ENCODE measurements at regions not wholly inside any gene's neighbourhood (a gene's known extent, or its start where the extent isn't known, plus 50 kb on each side); places are given as distances from the start of the nearest gene placed in this dataset.

DNA sequence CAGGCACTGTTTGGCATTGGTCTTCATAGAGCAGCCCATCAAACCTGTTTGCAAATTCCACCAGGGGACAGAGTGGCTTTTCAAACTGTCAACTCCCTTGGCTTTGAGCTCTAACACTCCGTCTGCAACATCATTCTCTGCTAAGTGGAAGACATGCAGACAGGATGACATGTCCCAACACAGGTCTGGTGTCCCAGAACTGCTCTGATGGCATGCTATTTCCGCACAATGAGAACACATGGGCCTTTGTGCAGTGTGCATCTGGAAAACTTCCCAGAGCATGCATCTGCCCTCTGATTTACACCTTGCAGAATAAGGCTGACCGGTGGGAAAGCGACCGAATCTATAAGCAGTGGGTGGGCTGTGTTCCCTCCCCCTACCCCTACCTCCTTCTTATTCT lies 212.8 kb upstream of the GYPA start:
- TF ChIP-seq CTCF (IDR thresholded peaks at IDR 0.05; ENCODE audit: control extremely low read depth in 1 of 3, insufficient read depth in 1 of 3, low read depth in 1 of 3, low read length in 3 of 3) (no peak), GABPA (IDR thresholded peaks at IDR 0.05; ENCODE audit: borderline replicate concordance, insufficient read depth, low read length) (no peak), EGR1 (IDR thresholded peaks at IDR 0.05; ENCODE audit: borderline replicate concordance, low read depth, low read length) (no peak), CREB1 (IDR thresholded peaks at IDR 0.05) (no peak), EP300 (IDR thresholded peaks at IDR 0.05; ENCODE audit: borderline replicate concordance in 1 of 2, low read depth in 2 of 2, low read length in 2 of 2) (no peak), BRCA1 (IDR thresholded peaks at IDR 0.05; ENCODE audit: low read depth, low read length) (no peak), SP1 (IDR thresholded peaks at IDR 0.05; ENCODE audit: low read depth, low read length) (no peak), POLR2AphosphoS5 (IDR thresholded peaks at IDR 0.05; ENCODE audit: low read depth, low read length) (no peak), RBBP5 (IDR thresholded peaks at IDR 0.05; ENCODE audit: borderline replicate concordance, low read depth, low read length) (no peak), POLR2A (IDR thresholded peaks at IDR 0.05; ENCODE audit: control extremely low read depth in 1 of 2, low read depth in 2 of 2, low read length in 2 of 2) (no peak), EZH2 (IDR thresholded peaks at IDR 0.05; ENCODE audit: low read depth, low read length, severe bottlenecking) (no peak), TAF1 (IDR thresholded peaks at IDR 0.05; ENCODE audit: low read depth, low read length) (no peak)

Measured in H1 (cell line).